HG03354 (cell line): ENCODE measurements at regions not wholly inside any gene's neighbourhood (a gene's known extent, or its start where the extent isn't known, plus 50 kb on each side); places are given as distances from the start of the nearest gene placed in this dataset.
"Not testable (repeated sequence)": the region's sequence is repeated elsewhere in the genome, so short reads cannot be mapped to it uniquely, and the experiment has no call there.

Experiments
- ATAC-seq: cut with Tn5 transposase; IDR thresholded peaks from one replicate; pipeline ENCODE4 v1.9.1; 2021; ENCODE audit warnings: mild to moderate bottlenecking; ENCODE audit not compliant: unreplicated experiment, poor library complexity, severe bottlenecking

DNA sequence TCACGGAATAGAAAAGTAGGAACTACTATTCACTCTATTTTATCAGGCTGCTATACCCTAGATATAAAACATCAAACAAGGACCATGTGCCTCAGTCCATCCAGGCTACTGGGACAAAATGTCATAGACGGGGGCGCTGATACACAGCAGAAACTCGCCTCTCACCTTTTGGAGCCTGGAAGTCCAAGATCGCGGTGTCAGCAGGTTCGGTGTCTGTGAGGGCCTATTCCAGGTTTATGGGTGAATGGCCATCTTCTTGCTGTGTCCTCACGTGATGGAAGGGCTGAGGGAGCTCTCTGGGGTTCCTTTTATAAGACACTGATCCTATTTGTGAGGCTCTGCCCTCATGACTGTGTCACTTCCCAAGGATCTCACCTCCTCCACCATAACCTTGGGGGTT, 89.5 kb downstream of the DLL1 start:
- no peak for ATAC-seq

DNA sequence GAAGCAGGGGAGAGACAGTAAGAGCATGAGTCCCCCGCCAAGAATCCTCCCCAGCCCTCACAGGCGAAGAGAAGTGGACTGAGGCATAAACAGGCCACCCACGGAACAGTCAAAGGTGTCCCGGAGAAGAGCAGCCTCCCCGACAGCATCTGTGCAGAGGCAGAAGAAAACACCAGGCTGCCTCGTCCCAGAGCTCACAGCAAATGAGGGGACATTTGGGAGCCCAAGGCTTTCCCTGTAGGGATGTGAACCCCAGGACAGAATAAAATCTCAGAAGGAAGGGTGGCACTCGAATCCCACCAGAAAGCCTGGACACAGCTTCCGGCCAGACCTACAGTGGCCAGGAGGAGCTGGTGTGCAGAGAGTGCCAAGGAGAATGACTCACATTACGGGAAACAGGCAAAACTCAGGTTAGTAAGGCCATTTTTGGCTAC, 90.4 kb downstream of the DLL1 start:
- no peak for ATAC-seq

DNA sequence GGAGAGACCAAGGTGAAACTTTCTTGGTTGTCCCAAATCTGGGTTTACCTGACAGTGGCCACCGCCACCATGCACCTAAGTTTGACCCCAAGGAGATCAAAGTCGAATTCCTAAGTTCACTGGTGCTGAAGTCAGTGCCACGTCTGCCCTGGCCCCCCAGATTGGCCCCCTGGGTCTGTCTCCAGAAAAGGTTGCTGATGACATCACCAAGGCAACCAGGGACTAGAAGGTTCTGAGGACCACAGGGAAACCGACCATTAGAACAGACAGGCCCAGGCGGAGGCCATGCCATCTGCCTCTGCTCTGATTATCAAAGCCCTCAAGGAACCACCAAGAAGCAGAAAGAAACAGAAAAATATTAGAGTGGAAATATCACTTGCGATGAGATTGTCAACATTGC, 91.2 kb downstream of the DLL1 start:
- ATAC-seq, result no peak

DNA sequence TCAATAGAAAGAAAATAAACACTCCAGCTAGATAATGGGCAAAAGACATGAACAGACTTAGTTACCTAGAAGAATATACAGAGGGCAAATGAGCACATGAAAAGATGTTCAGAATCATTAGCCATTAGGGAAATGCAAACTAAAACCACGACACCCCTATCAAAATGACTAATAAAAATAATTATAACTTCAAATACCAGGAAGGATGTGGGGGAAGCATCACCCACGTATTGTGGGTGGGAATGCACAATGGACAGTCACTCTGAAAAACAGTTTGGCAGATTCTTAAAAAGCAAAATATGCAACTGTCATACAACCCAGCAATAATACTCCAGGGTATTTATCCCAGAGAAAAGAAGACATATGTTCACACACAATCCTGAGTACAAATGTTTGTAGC, 92.6 kb downstream of the DLL1 start:
- no peak for ATAC-seq

DNA sequence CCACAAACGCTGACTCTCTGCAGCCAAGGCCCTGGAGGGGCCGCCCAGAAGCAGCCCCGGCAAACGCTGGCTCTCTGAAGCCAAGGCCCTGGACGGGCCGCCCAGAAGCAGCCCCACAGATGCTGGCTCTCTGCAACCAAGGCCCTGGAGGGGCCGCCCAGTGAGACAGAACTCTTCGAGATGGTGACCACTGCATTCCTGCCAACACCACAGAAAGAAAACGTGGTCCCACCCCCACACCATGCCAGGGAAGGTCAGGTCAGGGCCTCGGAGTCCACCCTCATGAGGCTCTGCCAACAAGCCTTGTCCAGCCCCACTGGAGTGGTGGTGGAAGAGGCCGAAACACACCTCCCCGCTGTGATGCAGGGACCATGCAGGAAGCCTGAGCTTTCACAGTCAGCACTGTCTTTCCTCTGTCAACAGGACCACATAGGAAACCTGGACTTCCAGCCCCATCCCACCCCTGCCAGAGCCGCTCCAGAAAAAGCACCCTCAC, 97.5 kb downstream of the DLL1 start:
- ATAC-seq, result no peak

DNA sequence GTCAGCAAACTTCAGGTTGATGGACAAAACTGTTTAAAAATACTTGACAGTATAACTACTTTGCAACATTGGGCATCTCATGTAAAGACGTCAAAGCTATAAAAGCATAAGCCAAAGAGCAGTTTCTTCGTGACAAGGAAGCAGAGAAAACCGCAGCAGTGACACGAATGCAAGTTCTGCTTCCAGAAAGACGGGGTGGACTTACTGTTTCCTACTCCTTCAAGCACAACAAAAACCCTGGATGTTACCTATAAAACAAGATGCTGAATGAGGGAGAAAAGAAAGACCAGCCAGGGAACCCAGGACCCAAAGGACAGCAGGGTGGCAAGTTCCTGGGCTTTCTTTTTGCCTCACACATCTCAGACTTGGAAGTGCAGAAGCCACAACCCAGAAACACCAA, 98.0 kb downstream of the DLL1 start:
- ATAC-seq, result no peak

DNA sequence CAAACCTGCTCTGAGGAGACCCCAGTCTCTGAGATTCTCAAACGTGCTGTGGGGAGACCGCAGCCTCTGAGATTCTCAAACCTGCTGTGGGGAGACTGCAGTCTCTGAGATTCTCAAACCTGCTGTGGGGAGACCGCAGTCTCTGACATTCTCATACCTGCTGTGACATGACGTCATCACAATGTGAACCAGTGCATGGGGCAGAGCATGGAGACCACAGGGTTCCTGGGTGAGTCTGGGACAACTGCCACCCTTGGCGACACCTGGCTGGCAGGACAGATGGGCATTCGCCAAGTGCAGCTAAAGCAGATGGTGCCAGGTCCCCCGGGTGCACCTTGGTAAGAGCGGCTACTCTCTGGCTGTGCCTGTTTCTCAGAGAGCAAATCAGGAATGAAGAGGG, 98.8 kb downstream of the DLL1 start:
- ATAC-seq, result not testable (repeated sequence)

DNA sequence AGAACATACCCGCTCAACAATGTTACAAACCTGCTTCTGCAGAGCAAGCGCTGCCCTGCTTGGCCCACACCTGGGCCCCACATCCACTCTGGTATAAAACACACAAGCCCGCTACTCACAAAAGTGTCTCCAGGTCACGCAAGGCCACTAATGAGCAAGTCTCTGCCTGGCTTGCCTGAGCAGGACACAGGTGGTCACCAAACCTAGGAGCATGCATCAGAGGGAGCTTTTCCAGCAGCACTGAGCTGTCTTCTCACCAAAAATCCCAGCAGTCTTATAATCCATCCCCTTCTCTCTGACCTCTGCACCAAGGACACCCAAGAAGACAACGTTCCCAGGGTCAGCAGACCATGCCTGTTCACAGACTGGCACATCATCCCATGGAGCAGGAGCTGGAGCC, 100.8 kb downstream of the DLL1 start:
- ATAC-seq, result no peak

DNA sequence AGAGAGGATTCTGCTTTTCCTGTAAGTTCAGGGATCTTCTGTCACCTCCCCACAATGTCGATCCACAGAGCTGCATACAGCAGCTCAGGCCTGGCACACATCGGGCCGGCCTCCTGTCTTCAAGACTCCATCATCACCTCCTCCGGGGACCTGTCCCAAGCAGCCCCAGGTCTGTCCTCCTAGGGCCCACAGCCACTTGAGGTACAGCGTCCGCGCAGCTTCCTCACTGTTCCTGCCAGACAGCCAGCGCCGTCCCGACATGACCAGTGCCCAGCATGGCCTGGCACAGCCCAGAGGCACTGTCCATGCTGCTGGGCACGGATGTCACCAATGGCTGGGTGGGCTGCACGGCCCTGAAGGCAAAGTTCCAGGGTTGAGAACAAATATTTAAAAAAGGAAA, 101.6 kb downstream of the DLL1 start:
- ATAC-seq, result no peak

DNA sequence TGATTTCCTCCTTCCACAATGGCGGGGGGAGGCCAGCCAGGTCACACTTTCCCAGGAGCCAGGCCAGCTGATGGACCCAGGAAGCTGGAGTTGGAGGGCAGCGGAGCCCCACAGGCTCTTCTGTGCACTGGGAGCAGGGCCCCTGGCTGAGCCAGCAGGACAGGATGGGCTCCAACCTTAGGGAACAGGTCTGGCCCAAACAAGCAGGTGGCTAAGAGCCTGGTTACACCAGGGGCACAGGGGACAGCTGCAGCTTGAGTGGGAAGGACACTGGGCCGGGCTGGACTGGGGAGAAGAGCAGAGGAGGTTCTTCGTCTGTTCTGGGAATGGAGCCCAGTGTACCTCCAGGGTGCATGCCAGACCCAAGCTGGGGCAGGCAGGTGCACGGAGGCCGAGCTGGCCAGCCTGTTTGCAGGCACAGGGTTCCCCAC, 102.3 kb downstream of the DLL1 start:
- no peak for ATAC-seq

DNA sequence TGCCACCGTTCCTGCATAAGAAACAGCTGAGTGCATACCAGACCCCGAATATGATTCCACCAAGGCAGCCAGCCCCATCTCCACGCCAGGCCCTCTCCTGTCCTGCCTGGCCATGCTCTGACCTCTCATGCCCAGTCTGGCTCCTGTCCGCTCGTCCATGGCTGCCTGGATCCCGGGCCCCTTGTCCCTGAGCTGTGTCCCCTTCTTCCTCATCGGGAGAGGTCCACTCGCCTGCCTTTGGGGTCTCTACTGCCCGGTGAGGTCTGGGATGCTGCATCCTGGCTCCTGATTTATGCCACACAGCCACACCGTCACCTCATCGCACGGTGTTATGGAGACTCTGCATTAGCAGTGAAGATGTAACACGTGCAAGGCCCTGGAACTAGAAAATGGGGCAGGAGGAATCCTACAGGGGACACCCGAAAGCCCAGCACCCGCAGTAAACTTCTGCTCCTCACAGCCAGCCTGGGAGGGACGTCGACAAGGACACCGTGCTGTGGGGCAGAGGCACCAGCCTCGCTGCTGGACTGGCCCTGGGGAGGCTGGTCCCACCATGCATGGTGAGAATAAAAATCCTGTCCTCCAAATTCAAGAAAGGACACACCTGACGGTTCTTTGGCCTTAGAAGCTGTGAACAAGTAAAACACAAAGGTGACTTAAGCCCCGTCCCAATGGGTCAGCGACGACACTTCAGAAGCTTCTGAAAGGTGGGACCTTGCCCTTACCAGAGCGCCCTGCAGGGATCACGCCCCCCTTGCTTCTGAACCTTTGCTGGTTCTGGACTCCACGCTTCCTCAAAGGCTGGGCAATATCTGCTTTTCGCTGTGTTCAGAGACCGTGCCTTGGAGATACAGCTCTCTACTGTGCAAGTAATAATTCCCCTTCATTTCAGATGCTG, 103.0 kb downstream of the DLL1 start:
- no peak for ATAC-seq

DNA sequence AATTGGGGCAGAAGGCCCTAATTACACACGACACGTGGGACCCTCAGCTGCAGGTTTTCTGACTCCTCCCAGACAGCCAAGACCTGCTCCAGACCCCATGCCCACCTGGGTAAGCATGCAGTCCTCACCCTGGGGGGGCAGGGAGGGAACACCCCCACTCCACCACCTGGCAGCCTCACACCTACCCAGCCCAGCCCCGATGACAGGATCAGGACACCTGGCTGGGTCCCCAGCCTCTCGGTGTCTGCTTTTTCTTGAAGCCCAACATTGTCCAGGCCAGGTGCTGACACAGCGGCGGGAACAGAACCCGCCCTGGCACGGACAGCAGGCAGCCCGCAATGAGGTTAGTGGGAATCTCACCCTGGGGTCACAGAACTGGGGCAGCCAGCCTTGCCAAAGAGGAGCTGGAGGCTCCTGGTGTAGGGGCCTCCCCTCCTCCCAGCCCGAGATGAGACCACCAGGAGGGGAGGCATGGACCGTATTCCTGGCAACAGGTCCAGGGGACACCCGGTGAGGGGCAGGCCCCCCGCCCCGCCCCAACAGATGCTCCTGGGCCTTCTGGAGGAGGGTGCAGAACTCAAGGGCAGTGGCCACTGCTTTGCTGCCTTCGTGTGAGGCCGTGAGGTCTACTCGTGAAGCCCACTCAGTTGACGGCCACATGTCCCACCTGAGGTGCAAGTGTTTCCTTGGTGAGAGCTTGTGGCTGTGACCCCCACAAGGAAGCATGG, 103.8 kb downstream of the DLL1 start:
- ATAC-seq, result no peak

DNA sequence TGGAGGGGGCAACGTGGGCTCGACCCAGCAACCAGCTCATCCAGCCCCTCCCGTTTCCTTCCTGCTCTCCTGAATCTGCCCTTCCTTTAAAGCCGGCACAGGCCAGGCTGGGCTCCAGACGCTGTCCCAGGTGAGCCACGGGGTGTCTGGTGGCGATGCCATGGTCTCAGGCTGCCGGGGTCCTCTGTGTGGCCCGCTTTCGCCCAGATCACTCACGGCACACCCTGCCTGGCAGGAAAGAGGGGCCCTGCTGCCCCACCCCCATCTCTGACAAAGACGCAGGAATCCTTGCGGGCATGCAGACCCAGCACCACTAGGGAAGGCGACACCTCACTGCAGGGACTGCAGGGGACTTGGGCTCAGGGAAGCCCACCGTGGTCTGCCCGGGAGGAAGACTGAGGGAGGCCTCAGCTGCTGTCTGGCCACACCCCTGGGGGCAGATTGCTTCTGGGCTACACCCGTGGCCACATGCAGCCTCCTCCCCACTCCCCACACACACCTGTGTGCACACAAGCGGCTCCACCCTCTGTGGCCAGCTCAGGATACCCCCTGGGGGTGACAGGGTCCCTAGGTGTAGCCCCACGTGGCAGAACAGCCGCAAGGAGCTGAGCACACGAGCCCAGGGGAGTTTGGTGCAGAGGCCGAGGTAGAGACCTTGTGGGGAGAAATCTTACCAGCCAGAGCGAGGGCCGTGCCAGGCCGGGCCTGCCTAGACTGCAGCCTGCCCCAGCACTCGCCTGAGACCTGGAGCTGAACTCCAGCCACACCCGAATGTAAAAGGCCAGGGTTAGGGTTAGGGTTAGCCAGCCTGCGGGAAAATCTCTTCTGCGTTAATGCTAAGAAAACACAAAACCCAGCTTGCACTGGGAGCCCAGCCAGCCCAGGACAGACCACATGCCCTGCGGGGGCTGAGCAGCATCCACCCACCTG, 104.6 kb downstream of the DLL1 start:
- ATAC-seq, result no peak

DNA sequence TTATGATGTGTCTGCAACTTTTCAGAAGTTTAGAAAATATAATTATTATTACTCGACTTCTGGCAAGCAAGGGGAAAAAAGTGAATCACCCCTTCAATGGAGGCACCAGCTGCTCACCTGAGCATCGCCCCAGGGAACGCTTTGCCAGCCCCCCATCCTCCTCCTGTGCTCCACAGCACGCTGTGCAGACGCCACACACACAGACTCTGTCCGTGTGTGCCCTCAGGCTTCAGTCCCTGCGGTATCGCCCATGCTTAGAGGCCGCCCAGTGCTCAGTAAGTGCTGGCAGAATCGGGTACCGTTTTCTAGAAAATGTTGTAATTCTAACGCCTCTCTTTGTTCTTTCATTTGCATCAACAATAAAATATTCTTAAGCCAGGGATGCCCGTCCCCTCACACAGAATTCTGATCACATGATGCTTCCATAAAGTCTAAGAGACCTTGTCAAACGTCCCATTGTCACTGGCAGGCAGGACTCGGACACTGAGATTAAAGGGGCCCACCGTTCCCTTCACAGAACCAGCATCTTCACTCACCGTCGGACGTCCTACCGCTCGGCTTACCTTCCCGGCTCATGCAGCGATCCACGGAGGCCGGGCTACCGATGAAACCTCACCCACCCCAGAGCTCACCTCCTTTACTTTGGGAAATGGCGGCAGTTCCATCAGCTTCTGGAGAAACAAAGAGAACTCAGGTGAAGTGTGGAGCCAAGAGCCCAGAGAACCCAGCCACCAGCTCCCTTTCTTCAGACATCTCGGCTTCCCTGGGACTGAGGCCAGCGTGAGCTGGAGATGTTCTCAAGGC, 105.5 kb downstream of the DLL1 start:
- no peak for ATAC-seq

DNA sequence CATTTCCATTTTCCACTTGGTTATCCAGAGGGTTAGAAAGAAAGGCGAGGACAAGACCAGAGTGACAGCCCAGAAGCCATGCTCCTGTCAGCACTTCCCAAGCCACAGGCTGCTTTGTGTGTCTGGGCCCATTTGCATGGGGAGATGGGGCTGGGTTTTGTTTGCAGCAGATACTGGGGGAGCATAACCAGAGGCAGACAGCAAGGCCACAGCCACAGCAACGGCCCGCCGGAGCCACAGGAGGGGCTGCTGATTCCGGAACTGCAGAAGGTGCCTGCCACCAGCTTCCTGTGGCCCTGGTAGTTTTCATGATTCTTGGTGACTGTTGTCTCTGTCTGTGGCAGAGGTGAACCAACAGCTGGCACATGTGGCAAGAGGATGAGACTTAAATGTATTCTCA, 106.6 kb downstream of the DLL1 start:
- no peak for ATAC-seq

DNA sequence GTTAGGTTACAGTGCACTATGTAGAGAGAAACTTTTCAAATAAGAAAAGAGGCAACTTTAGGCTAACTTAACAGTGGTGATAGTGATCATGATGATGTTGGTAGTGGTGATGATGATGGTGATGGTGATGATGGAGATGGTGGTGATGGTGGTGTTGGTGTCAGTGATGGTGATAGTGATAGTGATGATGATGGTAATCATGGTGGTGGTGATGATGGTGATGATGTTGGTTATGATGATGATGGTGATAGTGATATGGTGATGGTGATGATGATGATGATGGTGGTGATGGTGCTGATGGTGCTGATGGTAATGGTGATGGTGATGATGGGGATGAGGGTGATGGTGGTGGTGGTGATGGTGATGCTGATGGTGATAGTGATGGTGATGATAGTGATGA, 107.4 kb downstream of the DLL1 start:
- no peak for ATAC-seq

DNA sequence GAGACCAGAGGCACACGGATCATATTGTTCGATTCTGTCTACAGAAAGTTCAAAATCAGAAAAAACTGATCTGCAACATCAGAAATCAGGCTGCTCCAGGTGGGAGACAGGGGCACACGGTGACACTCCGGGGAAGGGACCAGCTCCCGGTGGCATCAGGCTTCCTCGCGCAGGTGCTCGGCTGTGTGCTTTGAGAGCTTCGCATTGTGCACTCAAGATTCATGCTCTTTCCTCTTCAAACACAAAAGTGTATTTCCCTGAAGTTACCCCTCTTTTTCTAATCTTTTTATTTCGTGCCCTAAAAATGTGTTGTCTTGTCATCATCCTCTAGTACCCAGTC, 108.1 kb downstream of the DLL1 start:
- ATAC-seq, result no peak

DNA sequence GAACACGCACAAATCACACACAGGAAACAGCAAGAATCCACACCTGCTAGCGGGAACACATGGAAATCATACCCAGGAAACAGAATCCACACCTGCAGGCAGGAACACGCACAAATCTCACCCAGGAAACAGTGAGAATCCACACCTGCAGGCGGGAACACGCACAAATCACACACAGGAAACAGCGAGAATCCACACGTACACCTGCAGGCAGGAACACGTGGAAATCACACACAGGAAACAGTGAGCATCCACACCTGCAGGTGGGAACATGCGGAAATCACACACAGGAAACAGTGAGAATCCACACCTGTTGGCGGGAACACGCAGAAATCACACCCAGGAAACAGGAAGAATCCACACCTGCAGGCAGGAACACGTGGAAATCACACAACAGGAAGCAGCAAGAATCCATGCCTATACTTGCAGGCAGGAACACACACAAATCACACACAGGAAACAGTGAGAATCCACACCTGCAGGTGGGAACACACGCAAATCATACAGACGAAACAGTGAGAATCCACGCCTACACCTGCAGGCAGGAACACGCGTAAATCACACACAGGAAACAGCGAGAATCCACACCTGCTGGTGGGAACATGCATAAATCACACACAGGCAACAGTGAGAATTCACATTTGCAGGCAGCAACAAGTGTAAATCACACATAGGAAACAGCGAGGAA, 108.6 kb downstream of the DLL1 start:
- no peak for ATAC-seq

DNA sequence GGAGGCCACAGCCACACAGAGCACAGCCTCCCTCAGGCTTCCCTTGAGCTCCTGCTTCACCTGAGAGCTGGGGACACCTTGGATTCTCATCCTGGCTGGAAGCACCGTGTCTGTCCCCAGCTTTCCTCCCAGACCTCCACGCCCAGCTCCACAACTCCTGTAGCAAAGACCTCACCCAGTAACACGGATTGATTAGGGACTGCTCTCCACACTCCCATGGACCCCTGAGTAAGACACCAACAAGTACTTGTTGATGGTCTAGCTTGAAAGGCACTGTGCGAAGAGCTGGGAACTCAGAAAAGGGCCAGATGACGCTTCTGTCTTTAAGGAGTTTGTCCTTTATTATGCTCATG, 109.6 kb downstream of the DLL1 start:
- no peak for ATAC-seq
